Upper lobe of right lung (tissue), 1 donor: ENCODE measurements at regions not wholly inside any gene's neighbourhood (a gene's known extent, or its start where the extent isn't known, plus 50 kb on each side); places are given as distances from the start of the nearest gene placed in this dataset.

ENCODE experiments used
- ATAC-seq: fragments of 200-7000 bp; cut with Tn5 transposase; one replicate; pipeline ENCODE4 v1.9.1; 2020; ENCODE audit warnings: mild to moderate bottlenecking, moderate library complexity
- DNase-seq: peaks from one replicate; pipeline ENCODE4 v3.0.0-alpha.2; 2020
- H3K27ac ChIP-seq: fragments of 200-600 bp; one replicate; pipeline ENCODE4 v1.8.0; 2022
- H3K27me3 ChIP-seq: fragments of 200-600 bp; one replicate; pipeline ENCODE4 v1.8.0; 2022; ENCODE audit warnings: mild to moderate bottlenecking
- H3K36me3 ChIP-seq: fragments of 200-600 bp; one replicate; pipeline ENCODE4 v1.8.0; 2022
- H3K4me1 ChIP-seq: fragments of 200-600 bp; one replicate; pipeline ENCODE4 v1.8.0; 2022
- H3K4me3 ChIP-seq: fragments of 200-600 bp; one replicate; pipeline ENCODE4 v1.8.0; 2022; ENCODE audit warnings: mild to moderate bottlenecking
- H3K9me3 ChIP-seq: fragments of 200-600 bp; one replicate; pipeline ENCODE4 v1.8.0; 2022
- intact Hi-C: fragments of 100-400 bp; cut with DNase I; formaldehyde crosslinking; loops from one replicate; pipeline ENCODE4 v1.11.0; 2022
- TF ChIP-seq, protein P1 (sequence below): fragments of 200-600 bp; IDR thresholded peaks from one replicate; pipeline ENCODE4 v1.8.0; 2022; ENCODE audit warnings: antibody characterized with exemption
- donor health status: DM: no; HTN: yes; CAD: no; lungs with severe emphysema.

DNA sequence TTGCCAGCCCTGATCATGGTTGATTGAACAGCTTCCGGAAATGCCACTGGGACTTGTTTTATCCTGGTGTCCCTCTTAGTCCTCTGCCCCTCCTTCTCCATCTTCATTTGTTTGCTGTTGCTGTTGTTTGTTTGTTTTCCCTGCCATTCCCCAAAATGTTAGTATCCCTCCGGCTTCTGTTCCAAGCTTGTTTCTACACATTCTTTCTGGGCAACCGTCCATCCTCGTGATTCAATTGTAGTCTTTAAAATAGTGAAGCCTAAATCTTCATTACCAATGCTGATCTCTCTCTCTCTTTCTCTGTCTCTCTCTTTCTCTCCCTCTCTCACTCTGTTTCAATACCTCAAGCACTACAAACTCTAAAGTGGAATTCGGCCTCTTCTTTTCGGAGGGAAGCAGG is 649.3 kb upstream of the ARGLU1 start:
- no peaks in the 10 kb centered on the region for H3K4me1 ChIP-seq
- no peaks in the 10 kb centered on the region for H3K27me3 ChIP-seq
- no peak overlapping the region for H3K4me3 ChIP-seq
- intact Hi-C loops: loop anchor here (10.0 kb wide), 1 partner anchor 938 kb away; no protein-coding TSS in a partner anchor
- no peak overlapping the region for H3K27ac ChIP-seq
- no peak for ATAC-seq
- H3K36me3 ChIP-seq: no peaks in the 10 kb centered on the region
- TF ChIP-seq, protein P1, sequence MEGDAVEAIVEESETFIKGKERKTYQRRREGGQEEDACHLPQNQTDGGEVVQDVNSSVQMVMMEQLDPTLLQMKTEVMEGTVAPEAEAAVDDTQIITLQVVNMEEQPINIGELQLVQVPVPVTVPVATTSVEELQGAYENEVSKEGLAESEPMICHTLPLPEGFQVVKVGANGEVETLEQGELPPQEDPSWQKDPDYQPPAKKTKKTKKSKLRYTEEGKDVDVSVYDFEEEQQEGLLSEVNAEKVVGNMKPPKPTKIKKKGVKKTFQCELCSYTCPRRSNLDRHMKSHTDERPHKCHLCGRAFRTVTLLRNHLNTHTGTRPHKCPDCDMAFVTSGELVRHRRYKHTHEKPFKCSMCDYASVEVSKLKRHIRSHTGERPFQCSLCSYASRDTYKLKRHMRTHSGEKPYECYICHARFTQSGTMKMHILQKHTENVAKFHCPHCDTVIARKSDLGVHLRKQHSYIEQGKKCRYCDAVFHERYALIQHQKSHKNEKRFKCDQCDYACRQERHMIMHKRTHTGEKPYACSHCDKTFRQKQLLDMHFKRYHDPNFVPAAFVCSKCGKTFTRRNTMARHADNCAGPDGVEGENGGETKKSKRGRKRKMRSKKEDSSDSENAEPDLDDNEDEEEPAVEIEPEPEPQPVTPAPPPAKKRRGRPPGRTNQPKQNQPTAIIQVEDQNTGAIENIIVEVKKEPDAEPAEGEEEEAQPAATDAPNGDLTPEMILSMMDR: no peak
- no peak for DNase-seq
- no peaks in the 10 kb centered on the region for H3K9me3 ChIP-seq

DNA sequence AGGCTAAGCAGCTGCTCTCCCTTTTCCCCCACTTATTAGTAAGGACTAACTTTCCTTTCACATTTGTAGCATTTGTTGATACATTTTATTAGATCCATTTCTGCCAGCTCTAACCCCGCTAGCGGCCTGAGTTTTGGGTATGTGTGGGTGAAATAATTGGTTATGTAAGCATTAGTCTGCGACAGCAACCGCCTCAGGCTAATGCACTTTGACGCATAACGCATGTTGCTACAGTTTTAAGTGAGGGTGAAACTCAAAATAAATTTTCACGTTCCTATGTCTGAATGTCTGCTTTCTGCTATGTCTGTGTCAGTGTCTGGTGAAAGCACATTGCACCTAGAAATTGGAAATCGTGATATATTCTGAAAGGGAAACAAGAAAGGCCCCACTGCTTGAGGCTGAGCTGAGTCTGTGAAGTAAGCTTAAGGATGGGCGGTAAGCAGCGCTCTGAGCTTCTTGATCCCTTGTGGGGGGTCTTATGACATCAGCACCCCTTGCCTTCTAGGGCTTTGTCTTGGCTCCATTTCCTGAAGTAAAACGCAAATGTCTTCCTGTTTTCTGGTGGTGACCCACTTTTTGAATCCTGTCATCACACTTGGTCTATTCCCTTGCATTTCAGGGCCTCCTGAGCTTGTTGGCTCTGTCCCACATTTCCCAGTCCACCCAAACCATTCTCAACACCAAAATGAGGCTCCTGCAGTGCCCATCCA is 648.3 kb upstream of the ARGLU1 start:
- ATAC-seq (no peak), DNase-seq (no peak)
- no peak overlapping the region for H3K4me3 ChIP-seq
- H3K36me3 ChIP-seq: no peaks in the 10 kb centered on the region
- H3K27me3 ChIP-seq: no peaks in the 10 kb centered on the region
- TF ChIP-seq, protein P1: no peak
- H3K27ac ChIP-seq: no peak overlapping the region
- intact Hi-C loops: loop anchor here (10.0 kb wide), 1 partner anchor 939 kb away; no protein-coding TSS in a partner anchor
- no peaks in the 10 kb centered on the region for H3K9me3 ChIP-seq
- H3K4me1 ChIP-seq: peaks cover under 1% of the 10 kb centered on the region

DNA sequence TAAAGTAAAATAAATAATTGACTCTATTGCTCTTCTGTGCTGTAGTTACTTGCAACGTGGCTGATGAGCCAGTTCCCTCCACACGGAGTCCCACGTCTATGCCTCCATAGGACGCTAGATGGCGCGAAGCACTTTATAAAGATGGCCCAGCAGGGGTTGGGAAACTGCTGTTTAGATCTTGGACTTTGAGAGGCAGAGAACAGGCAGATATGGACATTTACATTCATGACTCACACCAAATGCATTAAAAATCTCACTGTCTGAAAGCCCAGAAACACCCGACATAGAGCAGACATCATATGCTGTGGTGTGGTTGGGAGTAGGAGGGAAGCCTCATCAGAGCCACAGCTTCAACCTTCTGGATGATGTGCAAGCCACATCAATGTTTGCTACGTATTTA is 643.1 kb upstream of the ARGLU1 start:
- TF ChIP-seq, protein P1: peak; percentile 93
- Histone ChIP-seq H3K36me3 (no peaks in the 10 kb centered on the region), H3K4me3 (peak overlapping the region; percentile 21), H3K9me3 (no peaks in the 10 kb centered on the region), H3K4me1 (peaks cover 10% of the 10 kb centered on the region), H3K27ac (no peak overlapping the region), H3K27me3 (no peaks in the 10 kb centered on the region)
- ATAC-seq (peak; percentile 95), DNase-seq (peak; percentile 72)
- intact Hi-C loops: loop anchor here (10.0 kb wide), 1 partner anchor 944 kb away; no protein-coding TSS in a partner anchor

DNA sequence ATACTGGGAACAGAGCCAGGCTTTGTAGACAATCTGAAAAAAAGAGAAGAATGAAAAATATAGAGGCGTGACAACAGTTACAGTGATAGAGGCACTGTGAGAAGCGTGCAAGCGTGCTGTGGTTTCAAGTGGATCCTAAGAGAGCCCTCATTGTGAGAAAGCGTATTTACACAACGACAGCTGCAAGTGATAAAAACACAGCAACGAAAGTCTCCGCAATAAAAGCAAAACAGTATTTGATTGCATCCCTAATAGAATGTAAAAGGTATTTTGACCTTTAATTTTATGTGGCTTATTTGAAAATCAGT is 642.7 kb upstream of the ARGLU1 start:
- Histone ChIP-seq H3K27me3 (no peaks in the 10 kb centered on the region), H3K4me1 (peaks cover 10% of the 10 kb centered on the region), H3K27ac (no peak overlapping the region), H3K36me3 (no peaks in the 10 kb centered on the region), H3K9me3 (no peaks in the 10 kb centered on the region), H3K4me3 (peak overlapping the region; percentile 21)
- intact Hi-C loops: loop anchor here (10.0 kb wide), 1 partner anchor 944 kb away; no protein-coding TSS in a partner anchor
- TF ChIP-seq, protein P1: no peak
- no peak for DNase-seq
- no peak for ATAC-seq

DNA sequence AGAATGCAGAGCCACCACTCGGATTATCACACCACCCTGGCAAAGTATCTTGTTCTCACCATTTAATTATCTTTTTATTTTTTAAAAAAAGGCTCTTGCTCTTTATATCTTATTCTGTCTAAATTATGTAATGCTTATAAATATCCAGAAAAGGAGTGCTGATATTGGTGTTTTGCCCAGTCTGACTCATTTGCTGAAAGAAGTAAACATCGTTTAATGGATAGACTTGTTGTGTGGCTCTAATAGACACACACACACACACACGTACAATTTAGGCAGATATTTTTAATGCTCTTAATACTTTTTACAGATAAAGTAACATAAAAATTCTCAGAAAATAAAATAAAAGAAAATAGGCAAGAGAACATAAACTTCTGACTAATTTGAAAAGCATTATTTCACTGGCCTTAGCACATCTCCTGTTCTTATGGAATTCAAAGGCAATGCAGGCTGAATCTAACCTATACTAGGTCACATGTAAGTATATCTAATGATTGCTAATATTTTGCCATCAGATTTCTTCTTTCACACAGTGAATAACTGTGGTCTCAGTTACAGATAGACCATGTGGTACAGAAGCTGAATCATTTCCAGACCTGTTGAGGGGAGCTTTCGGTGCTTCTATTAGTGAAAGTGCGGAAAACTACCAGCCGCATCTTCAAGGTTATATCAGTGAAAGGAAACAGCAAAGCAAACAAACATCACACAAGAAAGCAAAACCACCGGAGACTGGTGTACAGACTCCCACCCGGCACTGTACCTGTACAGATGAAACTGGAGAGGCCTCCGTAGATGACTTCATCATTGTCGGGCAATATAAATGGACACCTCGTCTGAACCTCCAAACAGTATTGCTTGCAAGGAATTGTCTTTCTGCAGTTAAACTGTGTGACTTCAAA is 642.1 kb upstream of the ARGLU1 start:
- ATAC-seq: no peak
- Histone ChIP-seq H3K4me1 (peaks cover 10% of the 10 kb centered on the region), H3K36me3 (no peaks in the 10 kb centered on the region), H3K27me3 (no peaks in the 10 kb centered on the region), H3K27ac (no peak overlapping the region), H3K9me3 (no peaks in the 10 kb centered on the region), H3K4me3 (peak overlapping the region; percentile 21)
- intact Hi-C loops: loop anchor here (10.0 kb wide), 1 partner anchor 945 kb away; no protein-coding TSS in a partner anchor
- TF ChIP-seq, protein P1: no peak
- DNase-seq: no peak
